ENCODE measurements at regions not wholly inside any gene's neighbourhood (a gene's known extent, or its start where the extent isn't known, plus 50 kb on each side); places are given as distances from the start of the nearest gene placed in this dataset.

DNA sequence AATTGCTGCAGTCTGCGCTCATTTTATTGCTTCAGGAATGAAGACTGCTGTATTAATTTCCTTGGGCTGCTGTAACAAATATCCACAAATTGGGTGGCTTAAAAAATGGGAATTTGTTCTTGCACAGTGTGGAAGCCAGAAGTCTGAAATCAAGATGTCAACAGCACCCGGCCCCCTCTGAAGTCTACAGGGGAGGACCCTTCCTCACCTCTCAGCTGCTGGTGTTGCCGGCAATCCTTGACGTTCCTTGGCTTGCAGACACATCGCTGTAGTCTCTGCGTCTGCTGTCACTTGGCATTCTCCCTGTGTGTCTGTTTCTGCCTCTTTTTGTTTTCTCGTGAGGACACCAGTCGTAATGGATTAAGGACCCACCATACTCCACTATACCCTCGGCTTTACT lies 166.2 kb downstream of the PTPN20 start:
- TF ChIP-seq POLR2A (IDR thresholded peaks at IDR 0.05): no peak
- TF ChIP-seq, protein P1, sequence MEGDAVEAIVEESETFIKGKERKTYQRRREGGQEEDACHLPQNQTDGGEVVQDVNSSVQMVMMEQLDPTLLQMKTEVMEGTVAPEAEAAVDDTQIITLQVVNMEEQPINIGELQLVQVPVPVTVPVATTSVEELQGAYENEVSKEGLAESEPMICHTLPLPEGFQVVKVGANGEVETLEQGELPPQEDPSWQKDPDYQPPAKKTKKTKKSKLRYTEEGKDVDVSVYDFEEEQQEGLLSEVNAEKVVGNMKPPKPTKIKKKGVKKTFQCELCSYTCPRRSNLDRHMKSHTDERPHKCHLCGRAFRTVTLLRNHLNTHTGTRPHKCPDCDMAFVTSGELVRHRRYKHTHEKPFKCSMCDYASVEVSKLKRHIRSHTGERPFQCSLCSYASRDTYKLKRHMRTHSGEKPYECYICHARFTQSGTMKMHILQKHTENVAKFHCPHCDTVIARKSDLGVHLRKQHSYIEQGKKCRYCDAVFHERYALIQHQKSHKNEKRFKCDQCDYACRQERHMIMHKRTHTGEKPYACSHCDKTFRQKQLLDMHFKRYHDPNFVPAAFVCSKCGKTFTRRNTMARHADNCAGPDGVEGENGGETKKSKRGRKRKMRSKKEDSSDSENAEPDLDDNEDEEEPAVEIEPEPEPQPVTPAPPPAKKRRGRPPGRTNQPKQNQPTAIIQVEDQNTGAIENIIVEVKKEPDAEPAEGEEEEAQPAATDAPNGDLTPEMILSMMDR (IDR thresholded peaks at IDR 0.05): no peak
